ENCODE measurements at regions not wholly inside any gene's neighbourhood (a gene's known extent, or its start where the extent isn't known, plus 50 kb on each side); places are given as distances from the start of the nearest gene placed in this dataset.

DNA sequence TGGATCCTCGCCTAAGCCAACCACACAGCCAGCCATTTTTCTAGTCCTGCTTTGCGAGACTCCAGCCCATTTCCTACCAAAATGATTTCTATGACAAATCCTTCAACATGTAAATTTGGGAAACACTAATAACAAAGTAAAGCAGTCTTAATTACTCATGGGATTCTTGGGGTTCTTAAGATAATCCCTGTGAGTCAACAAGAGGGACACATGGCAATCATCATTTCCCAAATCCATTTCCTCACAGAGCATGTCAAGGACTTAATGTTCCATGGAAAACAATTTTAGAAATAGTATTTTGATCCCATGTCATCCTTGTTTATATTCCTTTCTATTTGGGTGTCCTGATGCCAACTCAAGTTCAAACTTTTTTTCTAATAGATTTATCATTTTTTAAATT is 322.7 kb upstream of the NOX3 start:
- Histone ChIP-seq H3K9ac (ENCODE audit: control insufficient read depth, extremely low read depth, insufficient read depth, low read length) (no peak overlapping the region), H3K79me2 (ENCODE audit: control insufficient read depth, insufficient read depth, low read length) (no peaks in the 10 kb centered on the region), H3K9me3 (ENCODE audit: control insufficient read depth, low read depth, low read length) (no peaks in the 10 kb centered on the region), H3K36me3 (ENCODE audit: control insufficient read depth in 2 of 2, extremely low read depth in 1 of 2, insufficient read depth in 2 of 2, low read length in 2 of 2) (no peaks in the 10 kb centered on the region), H3K4me1 (ENCODE audit: control insufficient read depth, extremely low read depth, insufficient read depth, low read length) (peaks cover 16% of the 10 kb centered on the region), H3K9me1 (ENCODE audit: control insufficient read depth, extremely low read depth, insufficient read depth, low read length) (no peaks in the 10 kb centered on the region), H3K27ac (ENCODE audit: control insufficient read depth, insufficient read depth, low read length) (no peak overlapping the region), H4K20me1 (ENCODE audit: control insufficient read depth, extremely low read depth, insufficient read depth, low read length) (no peaks in the 10 kb centered on the region), H2AFZ (ENCODE audit: control insufficient read depth, low read length) (no peak overlapping the region), H3K4me2 (ENCODE audit: control insufficient read depth, extremely low read depth, insufficient read depth, low read depth, low read length) (no peak overlapping the region), H3K27me3 (ENCODE audit: control insufficient read depth, extremely low read depth, insufficient read depth, low read length) (no peaks in the 10 kb centered on the region), H3K4me3 (ENCODE audit: control insufficient read depth in 2 of 3, extremely low read depth in 1 of 3, insufficient read depth in 2 of 3, low read depth in 1 of 3, low read length in 3 of 3) (no peak overlapping the region)
- DNase-seq (ENCODE audit: low read depth, low spot score) (no peak), FAIRE-seq (no peak)
- no peak for TF ChIP-seq EZH2 (IDR thresholded peaks at IDR 0.05; ENCODE audit: low read length)
- no peak for TF ChIP-seq CTCF (optimal IDR thresholded peaks at IDR 0.05 in 1 of 3, IDR thresholded peaks at IDR 0.05 in 1 of 3, conservative IDR thresholded peaks at IDR 0.05 in 1 of 3; ENCODE audit: extremely low read depth in 1 of 3, insufficient read depth in 2 of 3, low read length in 3 of 3)
- dilution Hi-C loops (cut with MboI; ENCODE audit: extremely low pct_ligation_motif_present, low sequenced_read_pairs) = no loop called here

DNA sequence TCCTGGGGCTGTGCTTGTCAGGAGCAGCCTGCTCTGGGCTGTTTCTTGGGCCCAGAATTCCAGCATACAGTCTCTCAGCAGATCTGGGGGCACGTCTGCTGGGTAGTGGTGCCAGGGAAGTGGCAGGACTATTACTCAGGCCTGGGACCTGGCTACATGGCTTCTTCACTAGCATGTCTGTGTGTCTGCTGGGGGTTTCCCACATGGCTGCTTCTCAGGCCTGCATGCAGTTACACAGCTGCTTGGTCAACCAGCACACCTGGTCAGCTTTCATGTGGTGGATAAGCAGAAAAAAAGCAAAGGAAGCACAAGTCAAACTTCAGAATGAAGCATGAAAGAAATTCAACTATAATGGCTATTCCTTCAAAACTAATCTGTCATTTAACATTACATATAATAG is 316.2 kb upstream of the NOX3 start:
- no peak for DNase-seq (ENCODE audit: low read depth, low spot score)
- dilution Hi-C loops (cut with MboI; ENCODE audit: extremely low pct_ligation_motif_present, low sequenced_read_pairs) = no loop called here
- no peak overlapping the region for H3K27ac ChIP-seq (ENCODE audit: control insufficient read depth, insufficient read depth, low read length)
- H3K4me1 ChIP-seq (ENCODE audit: control insufficient read depth, extremely low read depth, insufficient read depth, low read length) = no peaks in the 10 kb centered on the region
- no peaks in the 10 kb centered on the region for H3K27me3 ChIP-seq (ENCODE audit: control insufficient read depth, extremely low read depth, insufficient read depth, low read length)
- H3K4me2 ChIP-seq (ENCODE audit: control insufficient read depth, extremely low read depth, insufficient read depth, low read depth, low read length) = no peak overlapping the region
- H4K20me1 ChIP-seq (ENCODE audit: control insufficient read depth, extremely low read depth, insufficient read depth, low read length) = no peaks in the 10 kb centered on the region
- no peak overlapping the region for H3K9ac ChIP-seq (ENCODE audit: control insufficient read depth, extremely low read depth, insufficient read depth, low read length)
- no peaks in the 10 kb centered on the region for H3K9me1 ChIP-seq (ENCODE audit: control insufficient read depth, extremely low read depth, insufficient read depth, low read length)
- H3K36me3 ChIP-seq (ENCODE audit: control insufficient read depth in 2 of 2, extremely low read depth in 1 of 2, insufficient read depth in 2 of 2, low read length in 2 of 2) = no peaks in the 10 kb centered on the region
- H3K9me3 ChIP-seq (ENCODE audit: control insufficient read depth, low read depth, low read length) = no peaks in the 10 kb centered on the region
- TF ChIP-seq CTCF (optimal IDR thresholded peaks at IDR 0.05 in 1 of 3, IDR thresholded peaks at IDR 0.05 in 1 of 3, conservative IDR thresholded peaks at IDR 0.05 in 1 of 3; ENCODE audit: extremely low read depth in 1 of 3, insufficient read depth in 2 of 3, low read length in 3 of 3) = no peak
- no peak for TF ChIP-seq EZH2 (IDR thresholded peaks at IDR 0.05; ENCODE audit: low read length)
- no peaks in the 10 kb centered on the region for H3K79me2 ChIP-seq (ENCODE audit: control insufficient read depth, insufficient read depth, low read length)
- H2AFZ ChIP-seq (ENCODE audit: control insufficient read depth, low read length) = no peak overlapping the region
- FAIRE-seq = no peak
- H3K4me3 ChIP-seq (ENCODE audit: control insufficient read depth in 2 of 3, extremely low read depth in 1 of 3, insufficient read depth in 2 of 3, low read depth in 1 of 3, low read length in 3 of 3) = no peak overlapping the region

All from keratinocyte (primary cell).